ENCODE measurements at regions not wholly inside any gene's neighbourhood (a gene's known extent, or its start where the extent isn't known, plus 50 kb on each side); places are given as distances from the start of the nearest gene placed in this dataset.

DNA sequence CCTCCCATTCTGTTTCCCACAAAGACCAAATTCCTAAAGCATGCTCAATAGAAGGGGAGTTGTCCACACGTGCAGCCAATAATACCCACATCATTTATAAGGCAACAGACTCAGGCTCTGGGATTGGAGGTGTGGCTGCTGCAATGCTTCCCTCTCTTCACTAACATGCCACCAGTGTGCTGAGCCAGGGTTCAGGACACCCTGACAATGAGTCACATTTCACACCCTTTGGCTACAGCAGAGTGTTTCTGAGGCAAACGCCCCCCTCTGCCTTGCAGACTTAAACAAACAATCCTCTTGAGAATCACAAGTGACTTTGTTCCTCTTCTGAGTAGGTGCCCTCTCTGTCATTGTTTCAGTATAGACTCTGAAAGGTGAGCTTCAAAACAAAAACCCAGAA is 189.3 kb upstream of the TLE4 start:
- TF ChIP-seq, protein P1, sequence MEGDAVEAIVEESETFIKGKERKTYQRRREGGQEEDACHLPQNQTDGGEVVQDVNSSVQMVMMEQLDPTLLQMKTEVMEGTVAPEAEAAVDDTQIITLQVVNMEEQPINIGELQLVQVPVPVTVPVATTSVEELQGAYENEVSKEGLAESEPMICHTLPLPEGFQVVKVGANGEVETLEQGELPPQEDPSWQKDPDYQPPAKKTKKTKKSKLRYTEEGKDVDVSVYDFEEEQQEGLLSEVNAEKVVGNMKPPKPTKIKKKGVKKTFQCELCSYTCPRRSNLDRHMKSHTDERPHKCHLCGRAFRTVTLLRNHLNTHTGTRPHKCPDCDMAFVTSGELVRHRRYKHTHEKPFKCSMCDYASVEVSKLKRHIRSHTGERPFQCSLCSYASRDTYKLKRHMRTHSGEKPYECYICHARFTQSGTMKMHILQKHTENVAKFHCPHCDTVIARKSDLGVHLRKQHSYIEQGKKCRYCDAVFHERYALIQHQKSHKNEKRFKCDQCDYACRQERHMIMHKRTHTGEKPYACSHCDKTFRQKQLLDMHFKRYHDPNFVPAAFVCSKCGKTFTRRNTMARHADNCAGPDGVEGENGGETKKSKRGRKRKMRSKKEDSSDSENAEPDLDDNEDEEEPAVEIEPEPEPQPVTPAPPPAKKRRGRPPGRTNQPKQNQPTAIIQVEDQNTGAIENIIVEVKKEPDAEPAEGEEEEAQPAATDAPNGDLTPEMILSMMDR (IDR thresholded peaks at IDR 0.05): no peak
- TF ChIP-seq EP300 (IDR thresholded peaks at IDR 0.05): no peak
- no peak for TF ChIP-seq SREBF2 (IDR thresholded peaks at IDR 0.05)
- TF ChIP-seq POLR2A (IDR thresholded peaks at IDR 0.05; ENCODE audit: low read length): no peak
- TF ChIP-seq NFE2L2 (conservative IDR thresholded peaks at IDR 0.05; ENCODE audit: low read length): no peak
- TF ChIP-seq JUN (IDR thresholded peaks at IDR 0.05): no peak
- TF ChIP-seq CEBPB (IDR thresholded peaks at IDR 0.05): no peak
